GM19395 (cell line): ENCODE measurements at regions not wholly inside any gene's neighbourhood (a gene's known extent, or its start where the extent isn't known, plus 50 kb on each side); places are given as distances from the start of the nearest gene placed in this dataset.

ENCODE experiments used
- ATAC-seq: cut with Tn5 transposase; IDR thresholded peaks from one replicate; pipeline ENCODE4 v1.9.1; 2021; ENCODE audit warnings: mild to moderate bottlenecking, moderate library complexity; ENCODE audit not compliant: unreplicated experiment

- ATAC-seq: no peak
These were observed 114.8 kb upstream of the NAV2 start for GRCh38 chr11:19597876-19598275.

DNA sequence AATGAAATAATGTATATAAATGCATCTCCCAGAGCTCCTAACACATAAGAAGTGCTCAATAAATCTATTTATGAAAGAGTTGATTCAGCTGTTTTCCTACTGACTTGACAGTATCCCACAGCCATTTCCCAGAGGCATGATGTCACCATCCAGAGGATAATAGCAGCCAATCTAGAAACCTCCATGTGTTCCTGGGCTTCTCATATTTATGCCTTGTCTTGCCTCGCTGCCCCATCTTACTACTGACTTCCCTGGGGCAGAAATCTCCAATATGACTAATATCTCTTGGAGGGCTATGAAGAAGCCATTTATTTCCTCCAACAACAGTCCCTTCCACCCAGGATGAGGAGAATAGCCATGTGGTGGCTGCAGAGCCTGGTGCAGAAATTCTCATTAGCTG, 115.4 kb upstream of the NAV2 start:
- ATAC-seq: no peak

- no peak for ATAC-seq
These were observed 116.5 kb upstream of the NAV2 start for GRCh38 chr11:19595840-19596751.

DNA sequence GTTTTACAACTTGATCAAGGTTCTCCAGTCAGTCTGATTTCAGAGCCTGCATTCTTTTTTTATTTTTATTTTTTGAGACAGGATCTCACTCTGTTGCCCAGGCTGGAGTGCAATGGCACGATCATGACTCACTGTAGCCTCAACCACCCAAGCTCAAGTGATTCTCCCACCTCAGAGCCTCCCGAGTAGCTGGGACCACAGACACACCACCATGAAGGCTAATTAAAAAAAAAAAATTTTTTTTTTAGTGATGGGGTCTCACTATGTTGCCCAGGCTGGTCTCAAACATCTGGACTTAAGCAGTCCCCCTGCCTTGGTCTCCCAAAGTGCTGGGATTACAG, 117.2 kb upstream of the NAV2 start:
- no peak for ATAC-seq

DNA sequence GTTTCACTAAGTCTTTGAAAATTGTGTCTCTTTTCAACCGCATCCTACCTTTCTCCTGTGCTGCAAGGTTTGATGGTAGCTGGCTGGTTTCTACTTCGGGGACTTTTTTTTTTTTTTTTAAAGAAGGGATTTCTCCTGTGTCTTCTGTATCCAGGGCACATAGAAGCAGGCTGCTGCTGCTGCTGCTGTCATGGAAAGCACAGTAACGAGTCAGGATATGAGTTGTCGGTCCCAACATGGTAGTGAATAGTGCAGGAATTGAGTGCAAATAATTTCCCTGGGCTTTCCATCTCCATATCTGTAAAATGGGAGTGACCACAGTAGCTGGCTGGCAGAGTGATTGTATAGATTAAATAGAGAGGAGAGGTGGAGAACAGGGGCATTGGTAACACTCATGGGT, 118.3 kb upstream of the NAV2 start:
- no peak for ATAC-seq

DNA sequence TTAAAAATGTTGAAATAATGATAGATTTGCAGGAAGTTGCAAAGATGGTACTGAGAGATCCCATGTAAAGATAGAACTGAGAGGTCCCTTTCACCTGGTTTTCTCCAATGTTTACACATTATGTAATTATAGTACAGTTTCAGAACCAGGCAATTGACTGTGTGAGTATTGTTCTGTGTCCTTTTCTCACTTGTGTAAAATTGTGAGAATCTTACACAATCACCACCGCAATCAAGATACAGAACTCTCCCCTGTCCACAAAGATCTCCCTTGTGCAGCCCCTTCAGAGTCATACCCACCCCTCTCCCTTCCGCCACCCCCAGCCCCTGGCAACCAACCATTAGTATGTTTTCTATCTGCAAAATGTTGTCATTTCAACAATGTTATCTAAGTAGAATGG, 119.8 kb upstream of the NAV2 start:
- ATAC-seq: no peak

DNA sequence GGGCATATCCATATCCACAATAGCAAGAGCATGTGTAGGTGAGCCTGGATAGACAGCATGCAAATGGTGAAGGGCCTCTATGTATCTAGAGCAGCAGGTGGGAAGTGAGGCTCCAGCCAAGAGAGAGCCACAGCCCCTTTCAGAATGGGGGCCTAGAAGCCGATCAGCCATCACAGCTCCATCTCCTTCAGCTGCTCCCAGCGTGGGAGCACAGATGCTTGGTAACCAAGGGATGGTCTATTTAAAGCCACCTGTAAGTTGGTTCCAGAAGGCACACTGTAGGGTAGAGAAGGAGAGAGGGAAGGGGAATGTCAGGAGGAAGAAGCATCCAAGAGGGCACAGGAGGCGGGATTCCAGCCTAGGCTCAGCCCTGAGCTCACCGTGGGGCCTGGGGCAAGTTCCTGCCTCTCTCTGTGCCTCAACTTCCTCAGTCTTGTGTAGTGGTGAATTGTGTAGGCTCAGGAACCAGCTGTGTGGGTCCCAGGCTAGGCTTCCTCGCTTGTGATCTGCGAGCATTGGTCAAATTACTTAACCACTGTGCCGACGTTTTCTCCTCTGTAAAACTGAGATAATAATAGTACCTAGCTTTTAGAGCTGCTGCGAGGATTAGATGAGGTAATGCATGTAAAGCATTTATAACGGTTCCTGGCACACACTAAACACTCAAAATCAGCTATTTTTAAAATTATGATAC, 122.9 kb upstream of the NAV2 start:
- ATAC-seq: no peak

- ATAC-seq: no peak
These were observed 124.7 kb upstream of the NAV2 start for GRCh38 chr11:19587979-19588378.

DNA sequence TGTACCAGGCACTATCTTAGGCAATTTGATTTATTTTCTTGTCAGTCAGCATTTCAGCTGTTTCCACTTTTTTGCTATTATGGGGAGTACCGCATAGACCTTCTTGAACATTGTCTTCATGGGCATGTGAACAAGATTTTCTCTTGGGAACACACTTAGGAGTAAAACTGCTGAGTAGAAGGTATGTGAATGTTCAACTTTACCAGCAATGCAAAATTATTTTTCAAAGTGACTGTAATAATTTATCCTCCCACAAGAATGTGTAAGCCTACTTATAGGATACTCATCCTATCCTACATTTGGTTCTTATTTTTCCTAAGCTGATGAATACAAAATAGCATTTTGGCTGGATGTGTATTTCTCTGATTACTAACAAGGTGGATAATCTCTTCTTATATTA, 132.0 kb upstream of the NAV2 start:
- no peak for ATAC-seq

DNA sequence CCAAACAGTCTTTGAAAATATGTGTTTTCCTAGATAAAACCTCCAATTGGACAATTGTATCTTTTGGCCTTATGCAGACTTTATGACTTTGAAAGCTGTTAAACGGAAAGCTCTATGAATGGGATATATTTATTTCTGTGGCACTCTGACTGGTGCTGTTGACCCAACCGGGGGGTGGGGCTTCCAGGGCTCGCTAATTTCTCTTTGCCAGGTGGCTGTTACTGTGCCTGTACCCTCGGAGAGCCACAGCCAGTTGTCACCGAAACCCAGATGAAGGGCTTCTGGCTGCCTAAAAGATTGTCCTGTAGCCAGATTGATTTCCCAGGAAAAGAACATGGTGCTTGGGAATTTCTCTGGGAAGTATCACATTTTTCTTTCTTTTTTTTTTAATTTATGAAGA, 132.7 kb upstream of the NAV2 start:
- no peak for ATAC-seq

DNA sequence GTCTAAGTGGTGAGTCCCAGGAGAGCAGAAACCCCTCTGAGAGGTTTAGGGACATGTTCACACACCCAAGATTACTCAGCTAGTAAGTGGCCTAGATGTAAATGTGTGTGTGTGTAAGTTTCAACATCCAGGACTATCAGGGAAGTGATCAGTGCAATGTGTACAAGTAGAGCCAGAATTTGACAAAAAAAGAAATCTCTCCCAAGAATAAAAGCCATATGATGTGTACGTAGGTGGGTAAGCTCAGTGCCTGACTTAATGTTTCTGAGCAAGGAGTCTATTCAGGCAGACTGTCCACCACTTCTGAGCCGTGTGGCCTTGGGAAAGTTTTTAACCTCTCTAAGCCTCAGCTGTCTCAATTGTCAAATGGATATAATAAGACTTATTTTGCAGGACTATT, 133.8 kb upstream of the NAV2 start:
- no peak for ATAC-seq

DNA sequence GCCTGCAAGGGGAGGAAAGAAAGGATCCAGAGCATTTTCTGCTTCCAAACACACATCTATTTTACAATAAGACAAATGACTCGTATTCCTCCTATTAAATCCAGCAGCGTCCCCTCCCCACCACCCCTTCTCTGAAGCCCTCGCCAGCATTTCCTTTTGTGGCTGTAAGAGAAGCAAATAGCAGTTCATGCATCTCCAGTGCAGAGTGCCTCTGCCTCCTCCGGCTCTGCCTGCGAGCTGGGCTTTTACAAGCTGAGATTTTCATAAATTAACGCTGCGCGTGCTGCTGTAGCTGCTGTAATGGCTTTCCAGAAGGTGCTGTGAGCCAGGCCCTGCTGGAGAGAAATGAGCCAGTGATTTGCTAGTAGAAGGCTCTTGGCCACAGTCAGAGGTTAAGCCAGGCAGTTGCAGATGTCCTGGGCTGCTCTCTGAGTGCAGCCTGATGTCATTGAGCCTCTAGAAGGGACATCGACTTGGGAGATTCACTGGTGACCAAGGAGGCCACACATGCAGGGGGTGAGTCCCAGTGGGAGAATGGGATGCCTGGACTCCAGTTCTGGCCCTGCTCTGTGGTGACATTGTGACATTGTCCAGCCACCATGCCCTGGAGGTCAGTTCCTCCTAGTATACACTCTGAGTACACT, 134.5 kb upstream of the NAV2 start:
- no peak for ATAC-seq

- ATAC-seq: no peak
These were observed 135.2 kb upstream of the NAV2 start for GRCh38 chr11:19577391-19577975.

GRCh38 chr11:19576903-19577302, 135.7 kb upstream of the NAV2 start:
- ATAC-seq: no peak

DNA sequence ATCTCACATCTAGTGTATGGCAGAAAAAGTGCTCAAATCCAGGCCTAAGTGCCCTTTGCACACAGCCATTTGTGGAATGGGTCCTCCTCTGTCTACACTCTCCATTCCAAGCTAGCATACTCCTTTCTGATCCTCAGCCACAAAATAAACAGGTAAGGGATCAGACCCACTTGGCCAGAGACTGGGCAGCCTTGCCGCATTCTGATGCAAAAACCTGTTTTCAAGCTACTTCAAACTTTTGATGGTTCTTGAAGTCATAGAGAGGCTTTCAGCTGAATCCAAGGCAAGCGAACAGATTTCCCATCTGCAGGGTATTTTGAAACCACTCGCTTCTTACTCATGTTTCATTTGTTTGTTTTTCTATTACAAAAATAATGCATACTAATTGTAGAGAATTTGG, 136.6 kb upstream of the NAV2 start:
- no peak for ATAC-seq

DNA sequence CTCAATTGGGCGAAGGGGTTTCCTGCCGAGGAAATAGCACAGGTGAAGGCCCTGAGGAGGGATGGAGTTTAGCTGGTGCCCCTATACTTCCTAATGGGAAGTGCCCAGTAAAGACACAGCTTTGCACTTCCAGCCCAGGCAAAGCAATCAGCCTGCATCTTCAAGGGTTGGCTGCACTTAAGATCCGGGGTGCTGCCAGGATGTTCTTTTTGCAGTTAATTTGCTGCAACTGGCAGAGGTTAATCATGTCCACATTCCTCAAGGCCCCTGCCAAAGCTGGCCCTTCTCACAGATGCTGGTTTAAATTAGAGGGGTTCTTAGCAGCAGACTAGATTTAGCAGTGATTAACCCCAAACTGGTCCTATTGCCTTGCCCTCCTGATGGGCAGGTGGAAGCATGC, 137.7 kb upstream of the NAV2 start:
- no peak for ATAC-seq

- no peak for ATAC-seq
These were observed 139.0 kb upstream of the NAV2 start for GRCh38 chr11:19573666-19574065.

GRCh38 chr11:19571906-19572305, 140.7 kb upstream of the NAV2 start:
- no peak for ATAC-seq

DNA sequence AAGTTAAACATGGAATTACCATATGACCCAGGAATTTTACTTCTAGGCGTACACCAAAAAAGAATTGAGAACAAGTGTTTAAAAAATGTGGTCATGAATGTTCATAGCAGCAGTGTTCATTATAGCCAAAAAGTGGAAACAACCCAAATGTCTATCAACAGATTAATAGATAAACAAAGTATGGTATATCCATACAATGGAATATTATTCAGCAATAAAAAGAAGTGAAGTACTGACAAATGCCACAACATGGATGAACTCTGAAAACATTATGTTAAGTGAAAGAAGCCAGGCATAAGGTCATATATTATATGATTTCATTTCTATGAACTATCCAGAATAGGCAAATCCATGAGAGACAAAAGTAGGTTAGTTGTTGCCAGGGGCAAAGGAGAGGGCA, 141.7 kb upstream of the NAV2 start:
- ATAC-seq: no peak

DNA sequence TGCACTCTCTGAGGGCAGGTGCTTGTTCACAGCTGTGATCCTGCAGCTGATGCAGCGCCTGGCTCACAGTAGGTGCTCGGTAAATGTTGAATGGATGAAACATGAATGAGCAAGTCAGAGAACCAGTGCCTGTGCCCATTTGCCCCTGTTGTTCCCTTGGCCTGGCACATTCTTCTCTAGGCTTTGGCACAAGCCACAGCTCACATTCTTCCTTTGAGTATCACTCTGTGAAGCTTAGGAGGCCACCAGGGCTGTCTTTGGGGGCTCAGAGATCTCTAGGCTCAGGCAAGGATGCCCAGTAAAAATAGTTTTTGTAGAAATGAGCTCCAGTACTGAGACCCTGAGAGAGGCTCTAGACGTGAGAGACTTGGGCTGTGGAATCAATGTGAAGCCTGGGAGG, 144.6 kb upstream of the NAV2 start:
- no peak for ATAC-seq

- no peak for ATAC-seq
These were observed 145.9 kb upstream of the NAV2 start for GRCh38 chr11:19566583-19567379.
